GM13976 (cell line): ENCODE measurements at regions not wholly inside any gene's neighbourhood (a gene's known extent, or its start where the extent isn't known, plus 50 kb on each side); places are given as distances from the start of the nearest gene placed in this dataset.

Experiments
- DNase-seq: peaks from one replicate; pipeline ENCODE4 v3.0.0; 2012; ENCODE audit warnings: low spot score
- CTCF ChIP-seq: IDR thresholded peaks from 2 replicates; pipeline ENCODE4 v1.5.1; 2012; ENCODE audit warnings: borderline replicate concordance, mild to moderate bottlenecking; ENCODE audit not compliant: insufficient read depth; ENCODE audit errors: extremely low read depth, missing control alignments, control extremely low read depth
- in situ Hi-C: fragments of 300-500 bp; cut with MboI; formaldehyde crosslinking; loops from one replicate; pipeline ENCODE4 v1.12.0; 2022; ENCODE audit warnings: low sequenced_read_pairs, mixed read lengths, inconsistent platforms; ENCODE audit not compliant: unreplicated experiment

GRCh38 chr7:126223729-126224128, 1029.0 kb downstream of the GRM8 start:
- in situ Hi-C loops = no loop called here
- no peak for DNase-seq
- no peak for TF ChIP-seq CTCF

- in situ Hi-C loops = no loop called here
- no peak for TF ChIP-seq CTCF
Measured at GRCh38 chr7:126222782-126223181, 1030.0 kb downstream of the GRM8 start.

GRCh38 chr7:126215785-126216184, 1037.0 kb downstream of the GRM8 start:
- in situ Hi-C loops = no loop called here
- no peak for TF ChIP-seq CTCF
- no peak for DNase-seq

More at GRCh38 chr7:126222782-126223181, 1030.0 kb downstream of the GRM8 start:
- no peak for DNase-seq

- no peak for TF ChIP-seq CTCF
- no peak for DNase-seq
- in situ Hi-C loops = no loop called here
Measured at GRCh38 chr7:126213876-126214275, 1038.9 kb downstream of the GRM8 start.

GRCh38 chr7:126211875-126212274, 1040.9 kb downstream of the GRM8 start:
- in situ Hi-C loops = no loop called here
- no peak for DNase-seq
- no peak for TF ChIP-seq CTCF

GRCh38 chr7:126210707-126211106, 1042.0 kb downstream of the GRM8 start:
- no peak for TF ChIP-seq CTCF
- DNase-seq = no peak
- in situ Hi-C loops = no loop called here

GRCh38 chr7:126203185-126203584, 1049.6 kb downstream of the GRM8 start:
- in situ Hi-C loops = no loop called here
- no peak for DNase-seq
- TF ChIP-seq CTCF = no peak
